GM18907 (cell line): ENCODE measurements at regions not wholly inside any gene's neighbourhood (a gene's known extent, or its start where the extent isn't known, plus 50 kb on each side); places are given as distances from the start of the nearest gene placed in this dataset.
"Not testable (repeated sequence)": the region's sequence is repeated elsewhere in the genome, so short reads cannot be mapped to it uniquely, and the experiment has no call there.

Experiments
- ATAC-seq: cut with Tn5 transposase; IDR thresholded peaks from one replicate; pipeline ENCODE4 v1.9.1; 2021; ENCODE audit warnings: mild to moderate bottlenecking, moderate library complexity; ENCODE audit not compliant: unreplicated experiment

GRCh38 chr5:88092958-88093605, 175.6 kb downstream of the TMEM161B start:
- ATAC-seq, result no peak

DNA sequence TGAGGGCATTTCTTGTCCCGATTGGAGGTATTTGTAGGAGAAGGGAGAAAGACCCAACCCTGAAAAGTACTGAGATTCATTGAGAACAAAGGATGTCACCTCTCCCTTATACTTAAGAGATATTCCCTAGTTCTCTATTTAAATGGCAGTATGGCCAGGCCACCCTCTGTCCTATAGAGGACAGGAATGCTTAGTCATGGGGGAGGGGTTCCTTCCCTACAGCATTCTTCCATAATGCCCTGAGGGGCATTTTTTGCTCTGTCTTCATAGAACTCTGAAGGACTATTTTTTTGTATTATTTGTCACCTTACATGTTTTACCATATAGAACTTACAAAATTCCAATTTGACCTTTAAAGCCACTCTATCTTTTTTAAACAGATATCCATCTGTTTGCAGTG, 176.3 kb downstream of the TMEM161B start:
- ATAC-seq, result no peak

GRCh38 chr5:88090506-88090905, 178.1 kb downstream of the TMEM161B start:
- no peak for ATAC-seq

GRCh38 chr5:88089719-88090390, 178.8 kb downstream of the TMEM161B start:
- ATAC-seq, result no peak

DNA sequence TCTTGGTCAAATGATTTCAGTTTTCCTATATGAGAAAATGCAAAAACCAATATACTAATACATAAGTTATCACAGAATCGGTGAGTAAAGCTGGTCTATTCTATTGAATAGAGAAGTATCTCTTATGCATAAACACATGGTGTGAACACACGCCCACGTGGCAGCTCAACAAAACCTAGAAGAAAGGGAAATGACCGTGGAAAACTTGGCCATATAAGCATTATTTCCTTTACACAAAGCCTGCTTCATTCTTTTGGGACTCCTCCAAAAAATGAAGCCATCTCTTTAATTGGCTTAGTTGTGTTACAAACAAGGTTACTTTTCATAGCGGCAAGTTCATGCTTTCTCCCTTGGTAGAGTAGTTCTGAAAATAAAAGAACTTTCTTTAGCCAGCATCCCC, 183.2 kb downstream of the TMEM161B start:
- ATAC-seq, result no peak

GRCh38 chr5:88081877-88082276, 186.8 kb downstream of the TMEM161B start:
- ATAC-seq, result no peak

- ATAC-seq, result no peak
These were observed 204.8 kb downstream of the TMEM161B start for GRCh38 chr5:88063813-88064212.

DNA sequence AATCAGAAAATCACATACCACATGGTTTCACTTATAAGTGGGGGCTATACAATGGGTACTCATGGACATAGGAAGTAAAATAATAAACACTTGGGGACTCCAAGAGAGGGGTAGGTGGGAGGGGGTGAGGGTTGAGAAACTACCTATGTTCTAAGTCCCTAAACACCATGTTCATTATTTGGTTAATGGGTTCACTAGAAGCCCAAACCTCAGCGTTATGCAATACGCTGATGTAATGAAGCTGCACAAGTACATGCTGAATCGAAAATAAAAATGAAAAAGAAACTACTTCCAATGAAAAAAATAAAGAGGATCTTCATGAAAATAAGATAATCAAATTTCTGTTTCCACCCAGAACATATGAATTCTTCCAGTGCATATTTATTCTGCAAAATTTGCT, 208.5 kb downstream of the TMEM161B start:
- ATAC-seq, result no peak

DNA sequence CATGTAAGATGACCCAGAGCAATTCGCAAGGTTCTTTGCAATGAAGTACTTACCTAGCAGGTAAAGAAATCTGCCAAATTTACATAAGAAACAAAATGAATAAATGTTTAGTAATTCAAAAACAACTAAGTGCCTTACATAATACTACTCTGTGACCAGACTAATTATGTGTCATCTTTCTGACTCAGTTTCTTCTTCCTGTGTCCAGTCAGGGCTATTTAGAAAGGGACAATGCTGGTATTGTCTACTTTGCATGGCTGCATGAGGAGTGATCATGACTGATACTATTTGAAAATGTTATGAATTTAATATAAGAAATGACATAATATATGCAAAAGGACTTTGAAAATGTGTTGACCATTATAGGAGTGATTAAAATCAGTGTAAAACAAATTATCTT, 210.0 kb downstream of the TMEM161B start:
- ATAC-seq, result no peak

- ATAC-seq, result not testable (repeated sequence)
These were observed 216.2 kb downstream of the TMEM161B start for GRCh38 chr5:88052468-88052867.

- ATAC-seq, result no peak
These were observed 217.5 kb downstream of the TMEM161B start for GRCh38 chr5:88051148-88051547.

DNA sequence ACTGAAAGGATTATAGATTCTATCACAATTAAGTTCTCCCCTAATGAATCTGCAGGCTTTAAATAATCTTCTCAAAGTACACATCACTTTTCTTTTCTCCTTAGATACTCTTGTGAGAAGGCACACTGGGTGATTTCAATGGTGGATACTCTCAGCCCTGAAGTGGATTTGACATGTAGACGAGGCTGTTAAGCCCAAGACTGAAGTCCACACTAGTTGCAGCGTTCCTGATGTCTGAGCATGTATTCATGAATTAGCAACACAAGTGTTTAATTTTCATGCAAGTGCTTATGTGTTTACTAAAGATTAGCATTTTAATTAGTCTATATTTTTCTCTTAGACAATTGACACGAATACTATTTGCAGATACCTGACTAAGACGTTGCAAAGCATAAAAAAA, 218.9 kb downstream of the TMEM161B start:
- no peak for ATAC-seq

GRCh38 chr5:88049156-88049555, 219.5 kb downstream of the TMEM161B start:
- ATAC-seq, result no peak

DNA sequence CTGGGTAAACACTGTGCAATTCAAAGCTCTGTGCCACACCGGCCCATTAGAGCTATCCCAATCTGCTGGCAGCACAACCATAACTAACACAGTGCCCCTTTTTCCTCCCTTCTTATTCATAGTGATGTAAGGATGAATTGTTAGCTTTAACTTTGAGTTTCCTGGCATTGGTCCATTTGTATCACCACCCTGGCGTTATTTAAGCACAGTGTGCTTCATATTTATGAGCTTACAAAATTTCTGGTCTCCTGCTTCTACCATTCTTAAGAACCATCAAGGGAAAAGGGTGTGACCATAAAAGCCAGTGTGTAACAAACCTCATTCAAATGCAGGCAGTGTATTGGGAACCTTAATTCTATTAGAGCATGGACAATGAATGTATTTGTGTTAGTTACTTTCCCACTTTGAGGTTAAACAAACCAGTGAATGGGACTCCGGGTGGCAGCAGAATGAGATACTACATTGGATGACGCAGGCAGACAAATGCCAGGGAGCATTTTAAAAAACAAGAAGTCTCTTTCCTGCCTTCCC, 222.6 kb downstream of the TMEM161B start:
- ATAC-seq, result no peak

DNA sequence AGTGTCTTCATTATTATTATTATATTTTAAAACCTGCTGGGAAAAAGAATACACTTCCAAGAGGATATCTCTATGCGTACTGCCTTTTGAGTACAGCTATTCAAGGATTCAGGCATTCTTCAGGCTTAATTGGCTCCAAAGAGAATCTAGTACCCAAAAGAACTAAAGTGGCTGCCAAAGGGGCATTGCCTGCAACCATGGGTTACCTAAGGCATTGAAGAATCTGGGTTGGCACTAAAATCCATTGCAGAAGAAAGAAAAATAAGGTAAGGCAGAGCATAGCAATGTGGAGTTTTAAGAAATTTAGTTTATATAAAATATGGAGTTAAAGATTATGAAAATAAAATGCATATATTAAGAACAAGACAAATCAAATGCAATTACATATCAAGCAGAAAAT, 223.5 kb downstream of the TMEM161B start:
- ATAC-seq, result no peak

DNA sequence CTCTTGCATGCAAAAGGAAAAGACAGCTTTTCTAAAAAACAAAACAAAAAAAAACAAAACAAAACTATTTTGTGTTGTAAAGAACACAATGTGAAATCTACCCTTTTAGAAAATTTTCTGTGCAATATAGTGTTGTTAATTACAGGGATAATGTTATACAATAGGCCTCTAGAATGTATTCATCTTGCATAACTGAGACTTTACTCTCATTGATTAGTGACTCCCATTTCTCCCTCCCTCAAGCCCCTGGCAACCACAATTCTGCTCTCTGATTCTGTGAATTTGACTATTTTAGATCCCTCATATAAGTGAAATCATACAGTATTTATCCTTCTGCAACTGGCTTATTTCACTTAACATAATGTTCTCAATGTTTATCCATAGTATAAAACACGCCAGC, 234.1 kb downstream of the TMEM161B start:
- ATAC-seq, result no peak

GRCh38 chr5:88033191-88033590, 235.5 kb downstream of the TMEM161B start:
- no peak for ATAC-seq

- ATAC-seq, result no peak
These were observed 239.6 kb downstream of the TMEM161B start for GRCh38 chr5:88029011-88029410.

DNA sequence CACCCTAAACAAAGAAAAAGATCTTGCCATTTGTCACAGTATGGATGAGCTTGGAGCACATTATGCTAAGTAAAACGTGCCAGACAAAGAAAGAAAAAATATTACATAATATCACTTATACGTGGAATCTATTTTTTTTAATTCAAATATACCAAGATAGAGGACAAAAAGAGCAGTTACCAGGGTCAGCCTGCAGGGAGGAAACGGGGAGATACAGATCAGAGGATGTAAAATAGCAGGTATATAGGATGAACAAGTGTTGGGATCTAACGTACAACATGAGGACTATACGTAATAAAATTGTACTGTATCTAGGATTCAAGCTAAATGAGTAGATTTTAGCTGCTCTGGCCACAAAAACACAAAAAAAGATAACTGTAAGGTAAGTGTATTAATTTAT, 247.5 kb downstream of the TMEM161B start:
- ATAC-seq, result no peak

- ATAC-seq, result not testable (repeated sequence)
These were observed 253.7 kb downstream of the TMEM161B start for GRCh38 chr5:88014984-88015383.

DNA sequence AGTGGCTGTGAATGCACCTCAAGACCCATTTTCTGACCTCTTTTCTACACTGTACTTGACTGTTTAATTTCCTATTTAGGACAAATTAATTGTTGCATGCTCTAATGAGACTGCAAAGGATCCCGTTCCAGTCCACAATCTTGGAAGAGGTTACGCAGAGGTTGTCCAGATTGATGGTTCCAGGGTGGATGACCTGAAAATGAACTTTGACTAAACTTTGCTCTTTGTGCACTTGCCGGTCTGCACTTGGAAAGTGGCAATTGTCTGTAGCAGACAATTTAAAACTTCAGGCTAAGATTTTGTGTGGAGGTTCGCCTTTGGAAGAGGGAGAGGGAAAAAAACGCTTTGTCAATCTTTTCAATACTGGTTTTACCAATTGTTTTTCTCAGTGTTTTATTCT, 267.8 kb downstream of the TMEM161B start:
- no peak for ATAC-seq

DNA sequence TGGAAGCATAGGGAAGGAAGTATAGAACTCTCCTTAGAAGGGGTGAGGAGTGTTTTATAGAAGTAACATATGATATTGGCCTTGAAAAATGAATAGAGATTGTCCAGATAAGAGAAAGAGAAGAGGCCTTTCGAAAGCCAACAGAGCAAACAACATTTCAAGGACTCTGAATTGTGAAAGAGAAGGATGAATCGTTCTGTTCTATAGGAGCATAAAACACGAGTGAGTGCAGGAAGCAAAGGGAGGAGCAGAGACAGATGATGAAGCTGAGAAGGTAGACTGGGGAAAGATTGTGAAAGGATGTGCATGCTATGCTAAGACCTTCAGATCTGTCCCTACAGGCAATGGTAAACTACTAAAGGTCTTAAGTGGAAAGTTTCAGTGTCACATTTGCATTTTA, 271.0 kb downstream of the TMEM161B start:
- no peak for ATAC-seq

- no peak for ATAC-seq
These were observed 302.4 kb downstream of the TMEM161B start for GRCh38 chr5:87966213-87966612.
